IPS-NIHi11 (cell line): ENCODE measurements at regions not wholly inside any gene's neighbourhood (a gene's known extent, or its start where the extent isn't known, plus 50 kb on each side); places are given as distances from the start of the nearest gene placed in this dataset.
A peak's percentile ranks its signal among the peaks of the same experiment; 100 is the strongest.
"Not testable (repeated sequence)": the region's sequence is repeated elsewhere in the genome, so short reads cannot be mapped to it uniquely, and the experiment has no call there.

Experiments
- DNase-seq: peaks from one replicate; pipeline ENCODE4 v3.0.0; 2012; ENCODE audit warnings: mixed read lengths, low spot score

DNA sequence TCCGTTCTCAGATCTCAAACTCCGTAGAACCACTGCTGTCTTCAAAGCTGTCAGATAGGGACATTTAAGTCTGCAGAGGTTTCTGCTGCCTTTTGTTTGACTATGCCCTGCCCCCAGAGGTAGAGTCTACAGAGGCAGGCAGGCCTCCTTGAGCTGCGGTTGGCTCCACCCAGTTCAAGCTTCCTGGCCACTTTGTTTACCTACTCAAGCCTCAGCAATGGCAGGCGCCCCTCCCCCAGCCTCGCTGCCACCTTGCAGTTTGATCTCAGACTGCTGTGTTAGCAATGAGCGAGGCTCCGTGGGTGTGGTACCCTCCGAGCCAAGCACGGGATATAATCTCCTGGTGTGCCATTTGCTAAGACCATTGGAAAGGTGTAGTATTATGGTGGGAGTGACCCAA is 634.9 kb upstream of the SGO1 start:
- DNase-seq, result not testable (repeated sequence)

GRCh38 chr3:20811631-20812030 is 625.6 kb upstream of the SGO1 start:
- no peak for DNase-seq

- DNase-seq, result no peak
These were observed 625.0 kb upstream of the SGO1 start for GRCh38 chr3:20811006-20811405.

- DNase-seq, result no peak
These were observed 624.5 kb upstream of the SGO1 start for GRCh38 chr3:20810555-20810954.

- DNase-seq, result no peak
These were observed 623.4 kb upstream of the SGO1 start for GRCh38 chr3:20809356-20809755.

- no peak for DNase-seq
These were observed 622.9 kb upstream of the SGO1 start for GRCh38 chr3:20808864-20809263.

- no peak for DNase-seq
These were observed 612.7 kb upstream of the SGO1 start for GRCh38 chr3:20798666-20799065.

DNA sequence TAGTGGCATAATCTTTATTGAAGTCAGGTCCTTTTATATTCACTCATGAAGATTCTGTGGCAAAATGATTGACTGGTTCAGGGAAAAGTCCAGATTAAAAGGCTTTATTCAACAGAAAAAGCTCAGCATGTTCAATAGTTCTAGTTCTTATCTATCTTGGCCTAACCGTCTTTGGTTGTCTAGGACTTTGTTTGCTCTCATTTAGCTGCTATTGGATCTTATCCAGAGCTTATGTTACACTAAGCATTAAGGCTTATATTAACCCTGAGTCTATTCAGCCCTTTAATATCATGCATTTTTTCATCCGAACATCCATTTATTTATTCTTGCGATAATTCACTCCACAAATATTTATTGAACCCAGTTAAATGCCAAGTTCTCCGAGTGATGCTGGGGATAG is 601.0 kb upstream of the SGO1 start:
- no peak for DNase-seq

DNA sequence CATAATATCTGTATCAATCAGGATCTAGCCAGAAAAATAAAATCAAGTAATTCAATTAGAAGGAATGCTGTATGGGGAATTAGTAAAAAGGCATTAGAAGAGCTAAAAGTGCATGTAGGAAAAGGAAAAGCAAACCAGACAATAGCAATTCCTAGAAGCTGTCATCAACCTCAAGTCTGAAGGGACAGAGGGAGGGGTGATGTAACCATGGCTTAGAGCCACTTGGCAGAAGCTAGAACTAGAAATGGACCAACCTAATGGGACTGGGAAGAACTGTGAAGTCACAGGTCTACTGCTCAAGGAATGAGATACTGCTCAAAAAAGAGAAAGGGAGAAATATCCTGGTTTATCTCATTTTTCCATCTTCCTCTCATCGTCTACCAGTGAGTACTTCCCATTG is 590.7 kb upstream of the SGO1 start:
- DNase-seq, result no peak

DNA sequence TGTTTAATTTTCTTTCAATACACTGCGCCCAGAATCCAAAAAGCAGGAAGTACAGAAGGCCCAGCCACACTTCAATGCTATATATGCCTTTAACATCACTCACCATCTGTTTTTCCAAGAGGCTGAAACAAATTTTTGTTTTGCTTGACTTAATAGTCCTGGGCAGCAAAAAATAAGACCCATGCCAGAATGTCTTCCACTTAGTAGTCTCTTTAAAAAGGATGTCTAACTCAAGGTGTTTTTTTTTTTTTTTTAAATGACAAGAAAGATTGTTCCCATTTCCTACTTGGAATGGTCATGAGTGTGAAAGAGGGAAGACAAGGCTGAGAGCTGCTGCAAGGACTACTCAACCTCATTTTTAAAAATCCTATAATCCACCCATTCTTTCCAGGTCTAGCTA is 590.3 kb upstream of the SGO1 start:
- no peak for DNase-seq

GRCh38 chr3:20773320-20773984 is 587.4 kb upstream of the SGO1 start:
- no peak for DNase-seq

- DNase-seq, result no peak
These were observed 586.9 kb upstream of the SGO1 start for GRCh38 chr3:20772869-20773268.

DNA sequence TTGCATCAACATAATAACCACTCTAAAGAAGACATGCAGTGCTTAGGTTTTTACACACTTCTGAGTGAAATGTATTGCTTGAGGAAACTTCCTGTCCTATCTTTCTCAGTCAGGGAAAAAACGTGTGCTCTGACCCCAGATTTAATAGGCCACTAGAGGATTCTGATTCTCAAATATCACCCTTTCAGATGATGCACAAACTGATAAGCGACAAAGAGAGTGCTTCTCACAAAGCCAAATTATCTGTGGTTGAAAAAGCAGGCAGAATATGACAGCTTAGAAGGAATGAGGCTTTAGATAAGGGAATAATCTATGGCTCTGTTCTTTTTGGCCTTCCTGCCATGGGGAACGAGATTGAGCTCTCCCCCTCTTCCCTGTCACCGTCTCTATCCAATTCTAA is 583.4 kb upstream of the SGO1 start:
- no peak for DNase-seq

DNA sequence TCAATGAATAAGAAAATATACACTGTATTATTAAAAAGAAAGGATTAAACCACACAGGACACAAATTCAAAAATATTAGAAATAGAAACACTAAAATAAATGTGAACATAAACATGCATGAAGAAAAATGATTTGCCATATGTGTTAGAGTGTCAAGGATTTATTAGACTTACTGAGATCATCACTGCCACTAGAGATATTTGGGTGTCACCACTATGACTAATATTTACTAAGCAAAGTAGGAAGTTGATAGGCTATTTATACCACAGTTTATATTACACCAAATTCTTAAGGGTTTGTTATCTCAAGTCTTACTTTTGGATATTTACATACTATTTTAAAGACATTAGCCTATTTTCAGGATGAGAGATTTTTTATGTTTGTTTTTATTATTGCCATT is 575.0 kb upstream of the SGO1 start:
- no peak for DNase-seq

GRCh38 chr3:20752416-20752815 is 566.4 kb upstream of the SGO1 start:
- no peak for DNase-seq

- DNase-seq, result no peak
These were observed 565.3 kb upstream of the SGO1 start for GRCh38 chr3:20751296-20751695.

- no peak for DNase-seq
These were observed 561.7 kb upstream of the SGO1 start for GRCh38 chr3:20747741-20748140.

- DNase-seq, result no peak
These were observed 557.7 kb upstream of the SGO1 start for GRCh38 chr3:20743553-20744321.

DNA sequence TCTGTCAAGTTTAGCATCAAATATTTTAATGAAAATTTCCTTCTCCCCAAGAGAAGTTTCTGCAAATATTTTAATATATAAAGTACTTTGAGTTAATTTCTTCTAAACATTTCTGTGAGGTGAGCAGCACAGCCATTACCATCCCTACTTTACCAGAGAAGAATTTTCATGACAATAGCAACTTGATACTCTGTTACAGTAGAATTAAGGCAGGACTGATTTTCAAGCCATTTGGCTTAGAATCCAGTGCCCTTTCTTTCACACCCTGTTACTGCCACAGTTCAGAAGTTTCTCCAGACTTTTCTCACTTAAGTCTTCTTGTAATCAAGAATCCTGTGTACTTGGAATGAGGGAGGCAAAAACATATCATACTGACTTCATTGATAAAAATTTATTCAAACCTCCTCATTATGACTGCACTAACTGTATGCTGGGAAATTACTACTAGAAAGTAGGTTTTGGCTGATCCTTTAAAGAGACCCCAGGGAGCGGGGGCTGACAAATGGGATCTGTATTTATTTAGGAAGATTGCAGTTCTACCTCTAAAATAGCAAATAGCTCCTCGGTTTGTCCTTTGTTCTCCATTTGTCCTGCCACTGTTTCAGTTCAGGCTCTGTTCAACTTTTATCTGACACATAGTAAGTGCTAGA is 557.0 kb upstream of the SGO1 start:
- DNase-seq, result peak; percentile 15

GRCh38 chr3:20741381-20741780 is 555.4 kb upstream of the SGO1 start:
- DNase-seq, result no peak

DNA sequence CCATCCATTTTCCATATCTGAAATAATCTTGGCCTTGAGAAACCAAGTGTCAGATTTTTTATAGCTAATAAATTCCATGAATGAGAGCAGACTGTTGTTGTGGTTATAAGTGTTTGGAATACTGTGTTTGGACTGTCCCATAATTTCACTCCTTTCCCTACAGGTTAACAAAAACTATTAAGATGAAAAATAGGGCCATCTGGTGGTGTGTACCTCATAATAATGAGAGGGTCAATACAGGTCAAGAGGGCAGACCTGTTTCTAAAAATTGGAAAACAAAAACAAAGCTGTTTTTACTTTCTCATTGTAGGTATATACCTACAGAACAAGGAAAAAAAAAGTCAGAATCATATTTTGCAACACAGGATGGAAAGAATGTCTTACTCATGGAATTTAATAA is 553.8 kb upstream of the SGO1 start:
- no peak for DNase-seq

- no peak for DNase-seq
These were observed 550.4 kb upstream of the SGO1 start for GRCh38 chr3:20736287-20736852.

GRCh38 chr3:20729185-20729584 is 543.2 kb upstream of the SGO1 start:
- DNase-seq, result no peak
